ENCODE measurements at regions not wholly inside any gene's neighbourhood (a gene's known extent, or its start where the extent isn't known, plus 50 kb on each side); places are given as distances from the start of the nearest gene placed in this dataset.

GRCh38 chr6:50921968-50922367 lies 103.3 kb downstream of the TFAP2B start:
- intact Hi-C loops (cut with micrococcal nuclease) = no loop called here
- Histone ChIP-seq H3K36me3 (no peaks in the 10 kb centered on the region), H3K27me3 (ENCODE audit: low read depth) (no peaks in the 10 kb centered on the region), H3K4me1 (no peaks in the 10 kb centered on the region), H3K4me3 (no peak overlapping the region), H3K9me3 (replicated peaks) (peaks cover 33% of the 10 kb centered on the region), H3K27ac (replicated peaks) (no peak overlapping the region)
- DNase-seq = no peak
- no peak for TF ChIP-seq CTCF (IDR thresholded peaks at IDR 0.05; ENCODE audit: borderline replicate concordance)

- no peaks in the 10 kb centered on the region for H3K27me3 ChIP-seq (ENCODE audit: low read depth)
- H3K27ac ChIP-seq (replicated peaks) = no peak overlapping the region
- DNase-seq = no peak
- no peak for TF ChIP-seq CTCF (IDR thresholded peaks at IDR 0.05; ENCODE audit: borderline replicate concordance)
- intact Hi-C loops (cut with micrococcal nuclease) = no loop called here
- H3K9me3 ChIP-seq (replicated peaks) = peaks cover 33% of the 10 kb centered on the region
- no peak overlapping the region for H3K4me3 ChIP-seq
- H3K4me1 ChIP-seq = no peaks in the 10 kb centered on the region
- no peaks in the 10 kb centered on the region for H3K36me3 ChIP-seq
These were observed 104.2 kb downstream of the TFAP2B start for GRCh38 chr6:50922579-50923525.

- H3K4me3 ChIP-seq = no peak overlapping the region
- H3K27ac ChIP-seq (replicated peaks) = no peak overlapping the region
- H3K9me3 ChIP-seq (replicated peaks) = peaks cover 30% of the 10 kb centered on the region
- no peaks in the 10 kb centered on the region for H3K4me1 ChIP-seq
- no peaks in the 10 kb centered on the region for H3K36me3 ChIP-seq
- no peak for DNase-seq
- intact Hi-C loops (cut with micrococcal nuclease) = no loop called here
- H3K27me3 ChIP-seq (ENCODE audit: low read depth) = no peaks in the 10 kb centered on the region
- no peak for TF ChIP-seq CTCF (IDR thresholded peaks at IDR 0.05; ENCODE audit: borderline replicate concordance)
These were observed 106.1 kb downstream of the TFAP2B start for GRCh38 chr6:50924758-50925157.

- Histone ChIP-seq H3K27ac (replicated peaks) (no peak overlapping the region), H3K9me3 (replicated peaks) (peaks cover 27% of the 10 kb centered on the region), H3K4me1 (no peaks in the 10 kb centered on the region), H3K36me3 (no peaks in the 10 kb centered on the region), H3K4me3 (no peak overlapping the region), H3K27me3 (ENCODE audit: low read depth) (no peaks in the 10 kb centered on the region)
- no peak for DNase-seq
- no peak for TF ChIP-seq CTCF (IDR thresholded peaks at IDR 0.05; ENCODE audit: borderline replicate concordance)
- intact Hi-C loops (cut with micrococcal nuclease) = no loop called here
These were observed 106.9 kb downstream of the TFAP2B start for GRCh38 chr6:50925548-50925947.

- H3K36me3 ChIP-seq = no peaks in the 10 kb centered on the region
- H3K27ac ChIP-seq (replicated peaks) = no peak overlapping the region
- no peak for TF ChIP-seq CTCF (IDR thresholded peaks at IDR 0.05; ENCODE audit: borderline replicate concordance)
- intact Hi-C loops (cut with micrococcal nuclease) = no loop called here
- H3K4me3 ChIP-seq = no peak overlapping the region
- H3K9me3 ChIP-seq (replicated peaks) = peaks cover 23% of the 10 kb centered on the region
- H3K4me1 ChIP-seq = no peaks in the 10 kb centered on the region
- no peak for DNase-seq
- H3K27me3 ChIP-seq (ENCODE audit: low read depth) = no peaks in the 10 kb centered on the region
These were observed 107.3 kb downstream of the TFAP2B start for GRCh38 chr6:50925981-50926380.
